GM08714 (cell line): ENCODE measurements at regions not wholly inside any gene's neighbourhood (a gene's known extent, or its start where the extent isn't known, plus 50 kb on each side); places are given as distances from the start of the nearest gene placed in this dataset.
A peak's percentile ranks its signal among the peaks of the same experiment; 100 is the strongest.
"Not testable (repeated sequence)": the region's sequence is repeated elsewhere in the genome, so short reads cannot be mapped to it uniquely, and the experiment has no call there.

Experiments
- H3K4me3 ChIP-seq: fragments of 200-500 bp; sonication (Bioruptor generic); 2 replicates; pipeline ENCODE4 v1.5.1; 2014; ENCODE audit warnings: mild to moderate bottlenecking, low read length, inconsistent platforms
- ZNF274 ChIP-seq: IDR thresholded peaks from 2 replicates; pipeline ENCODE4 v1.6.1; 2012; ENCODE audit warnings: mild to moderate bottlenecking, low read depth, low read length

DNA sequence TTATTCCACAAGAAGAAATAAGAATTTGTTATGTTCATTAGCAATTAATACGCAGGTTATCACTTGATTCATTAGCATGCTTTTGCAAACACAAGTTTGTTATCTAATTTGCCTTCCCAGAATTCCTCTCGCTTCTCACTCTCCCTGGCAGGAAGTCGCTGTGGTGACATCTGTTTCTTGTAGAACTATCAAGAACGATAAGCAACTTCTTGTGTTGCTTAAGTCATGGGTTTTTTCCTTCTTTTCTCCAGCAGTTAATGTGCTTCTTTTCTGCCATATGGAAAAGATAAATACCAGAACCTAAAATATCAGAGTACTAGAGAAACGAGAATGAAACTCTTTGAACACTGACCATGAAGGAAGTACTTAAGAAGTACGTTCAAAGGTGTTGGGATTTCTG is 99.8 kb upstream of the CHMP2B start:
- no peak for TF ChIP-seq ZNF274
- no peak overlapping the region for H3K4me3 ChIP-seq

GRCh38 chr3:87126321-87126720 is 100.8 kb upstream of the CHMP2B start:
- TF ChIP-seq ZNF274, result no peak
- H3K4me3 ChIP-seq, result no peak overlapping the region

- no peak for TF ChIP-seq ZNF274
- no peak overlapping the region for H3K4me3 ChIP-seq
Observed at GRCh38 chr3:87125116-87125515, 102.0 kb upstream of the CHMP2B start.

DNA sequence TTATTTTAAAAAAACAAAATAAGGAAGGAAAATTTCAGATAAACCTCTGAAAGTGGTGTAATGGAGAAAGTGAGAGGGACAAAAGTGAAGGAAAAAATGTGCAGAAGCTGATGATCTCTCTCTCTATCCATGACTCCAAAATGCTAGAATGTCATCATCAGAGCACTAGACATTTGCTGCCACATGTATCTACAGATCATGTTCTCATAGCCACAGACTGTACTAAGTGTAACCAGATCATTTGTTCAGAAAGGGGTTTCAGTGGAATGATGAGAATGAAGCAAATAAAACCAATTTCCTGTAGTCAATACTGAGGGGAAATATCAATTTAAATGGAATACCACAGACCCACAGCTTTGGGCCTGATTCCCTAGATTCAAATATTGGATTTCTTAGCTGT is 104.3 kb upstream of the CHMP2B start:
- H3K4me3 ChIP-seq, result no peak overlapping the region
- TF ChIP-seq ZNF274, result no peak

- no peak for TF ChIP-seq ZNF274
- no peak overlapping the region for H3K4me3 ChIP-seq
Observed at GRCh38 chr3:87121856-87122255, 105.3 kb upstream of the CHMP2B start.

GRCh38 chr3:87120881-87121280 is 106.2 kb upstream of the CHMP2B start:
- no peak overlapping the region for H3K4me3 ChIP-seq
- no peak for TF ChIP-seq ZNF274

DNA sequence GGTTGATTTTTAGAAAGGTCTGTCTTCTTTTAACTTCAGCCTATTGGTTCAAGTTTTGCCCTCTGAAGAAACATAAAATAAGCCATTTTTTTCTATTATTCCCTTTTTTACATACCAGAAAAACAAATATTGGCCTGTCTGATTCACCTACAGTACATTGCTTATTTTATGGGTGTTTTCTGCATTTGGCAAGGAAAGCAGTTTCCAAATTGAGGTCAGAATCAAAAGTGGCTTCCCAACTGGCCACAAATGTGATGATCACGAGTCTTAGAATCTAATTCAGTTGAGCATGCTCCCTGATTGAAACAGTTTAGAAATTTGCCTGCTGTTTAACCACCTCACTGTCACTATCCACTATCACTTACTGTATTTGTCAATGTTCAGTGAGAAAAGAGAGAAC is 106.9 kb upstream of the CHMP2B start:
- no peak for TF ChIP-seq ZNF274
- no peak overlapping the region for H3K4me3 ChIP-seq

DNA sequence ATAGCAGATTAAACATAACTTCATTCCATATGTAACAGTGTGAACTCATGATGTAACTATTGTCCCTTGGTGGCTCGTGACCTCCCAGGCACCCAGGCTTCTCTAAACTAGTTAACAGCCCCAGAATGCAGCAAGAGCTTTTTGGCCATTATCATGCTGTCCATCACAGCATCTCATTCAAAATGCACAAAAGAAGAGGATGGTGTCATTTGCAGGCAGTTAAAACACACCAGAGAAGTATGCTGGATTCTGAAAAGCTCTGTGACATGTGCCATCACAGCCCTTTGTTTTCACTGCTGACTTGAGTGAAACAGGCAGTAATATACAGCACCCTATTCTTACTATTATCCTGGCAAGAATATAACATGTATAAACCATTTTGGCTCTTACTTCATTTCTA is 117.6 kb upstream of the CHMP2B start:
- H3K4me3 ChIP-seq, result no peak overlapping the region
- no peak for TF ChIP-seq ZNF274

DNA sequence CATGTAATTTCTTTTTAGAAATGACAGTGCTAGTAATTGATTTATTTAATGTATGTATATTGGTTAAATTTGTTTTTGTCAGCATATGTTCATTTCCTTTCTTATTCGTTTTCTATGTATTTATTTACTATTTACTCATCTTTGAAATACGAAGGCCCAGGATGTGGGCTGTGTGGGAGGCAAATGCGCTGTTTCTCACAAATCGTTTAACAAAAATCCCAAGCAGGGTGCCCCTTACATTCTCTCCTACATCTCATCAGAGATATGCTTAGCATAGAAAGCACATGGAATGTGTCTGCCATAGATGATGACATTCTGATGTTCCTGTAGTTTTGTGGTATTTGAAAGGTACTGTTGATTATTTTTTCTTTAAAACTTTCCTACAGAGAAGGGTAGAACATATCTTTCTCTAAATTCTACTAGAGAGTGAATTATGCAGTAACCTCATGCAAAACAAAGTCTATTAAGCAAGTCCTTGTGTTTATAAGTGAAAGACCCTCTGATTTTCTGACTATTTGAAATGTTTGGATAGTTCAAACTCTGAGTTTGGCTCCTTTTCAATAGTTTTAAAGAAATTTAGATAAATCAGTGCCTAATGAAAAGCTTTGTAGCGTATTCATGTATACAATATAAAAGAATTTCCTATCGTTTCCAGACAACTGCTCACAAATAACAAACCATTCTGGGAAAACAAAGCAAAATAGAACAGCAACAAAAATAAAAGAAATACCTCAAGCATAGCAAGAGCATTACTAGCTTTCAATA is 111.1 kb upstream of the VGLL3 start:
- H3K4me3 ChIP-seq, result no peak overlapping the region
- TF ChIP-seq ZNF274, result no peak

DNA sequence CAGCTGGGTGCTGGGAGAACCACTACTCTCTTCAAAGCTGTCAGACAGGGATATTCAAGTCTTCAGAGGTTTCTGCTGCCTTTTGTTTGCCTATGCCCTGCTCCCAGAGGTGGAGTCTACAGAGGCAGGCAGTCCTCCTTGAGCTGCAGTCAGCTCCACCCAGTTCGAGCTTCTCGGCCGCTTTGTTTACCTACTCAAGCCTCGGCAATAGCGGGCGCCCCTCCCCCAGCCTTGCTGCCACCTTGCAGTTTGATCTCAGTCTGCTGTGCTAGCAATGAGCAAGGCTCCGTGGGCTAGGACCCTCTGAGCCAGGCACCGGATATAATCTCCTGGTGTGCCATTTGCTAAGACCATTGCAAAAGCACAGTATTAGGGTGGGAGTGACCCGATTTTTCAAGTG is 106.8 kb upstream of the VGLL3 start:
- not testable (repeated sequence) for H3K4me3 ChIP-seq

DNA sequence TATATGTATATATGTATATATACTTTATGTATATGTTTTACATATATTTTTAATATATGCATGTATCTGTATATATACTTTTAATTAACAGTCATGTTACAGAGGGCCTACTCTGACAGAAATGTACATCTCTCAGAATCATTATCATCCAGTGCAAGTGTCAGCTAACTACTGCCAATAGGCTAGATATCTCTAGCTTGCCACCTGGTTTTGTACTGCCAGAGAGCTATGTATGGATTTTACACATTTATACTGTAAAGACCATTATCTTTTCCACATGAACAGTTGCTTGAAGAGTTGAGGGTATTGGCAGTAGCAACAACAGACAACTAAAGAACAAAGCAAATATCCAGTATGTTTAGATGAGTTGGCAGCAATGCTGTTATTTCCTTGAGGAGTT is 99.7 kb upstream of the VGLL3 start:
- no peak for TF ChIP-seq ZNF274
- no peak overlapping the region for H3K4me3 ChIP-seq

DNA sequence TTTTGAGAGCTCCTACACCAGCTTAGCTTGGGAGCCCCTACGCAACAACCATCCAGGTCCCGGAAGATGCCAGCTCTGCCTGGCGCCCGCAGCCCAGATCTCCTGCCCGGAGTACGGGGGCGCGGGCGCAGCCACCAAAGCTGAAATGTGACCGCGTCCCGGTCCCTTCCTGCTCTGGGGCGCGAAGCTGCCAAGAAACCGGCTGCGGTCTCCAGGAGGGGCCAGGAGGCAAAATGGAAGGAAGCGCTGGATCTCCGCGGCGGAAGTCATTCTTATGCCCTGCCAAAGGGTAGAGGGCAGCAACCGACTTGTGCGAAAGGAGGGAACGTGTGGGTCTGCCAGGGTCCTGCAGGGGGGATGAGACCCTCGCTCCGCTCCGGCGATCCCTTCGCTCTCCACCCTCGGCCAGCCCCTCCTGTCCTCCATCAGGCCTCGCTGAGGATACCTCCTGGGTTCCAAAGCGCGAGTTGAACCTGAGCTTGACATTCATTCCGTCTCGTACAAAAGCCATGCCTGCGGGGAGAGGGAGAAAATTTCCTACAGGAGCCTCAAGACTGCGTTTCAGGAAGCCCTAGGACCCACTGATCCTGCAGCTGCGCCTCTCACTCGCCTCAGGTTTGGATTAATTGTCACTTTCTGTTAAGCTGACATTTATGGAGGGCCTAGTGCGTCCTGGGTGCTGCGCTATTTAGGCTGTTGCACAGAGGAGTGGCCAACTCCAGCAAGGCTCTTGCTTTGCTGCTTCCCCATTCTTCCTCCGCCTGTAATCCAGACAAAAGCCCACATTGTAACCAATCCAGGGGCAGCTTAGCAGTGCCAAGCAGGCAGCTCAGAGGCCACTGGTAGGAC is 98.3 kb upstream of the VGLL3 start:
- H3K4me3 ChIP-seq, result peak overlapping the region; percentile 44; the same call in 1 of the 2 replicates
- no peak for TF ChIP-seq ZNF274

- TF ChIP-seq ZNF274, result no peak
- peak overlapping the region; percentile 44; the same call in 1 of the 2 replicates for H3K4me3 ChIP-seq
Observed at GRCh38 chr3:87088430-87088992, 97.6 kb upstream of the VGLL3 start.

DNA sequence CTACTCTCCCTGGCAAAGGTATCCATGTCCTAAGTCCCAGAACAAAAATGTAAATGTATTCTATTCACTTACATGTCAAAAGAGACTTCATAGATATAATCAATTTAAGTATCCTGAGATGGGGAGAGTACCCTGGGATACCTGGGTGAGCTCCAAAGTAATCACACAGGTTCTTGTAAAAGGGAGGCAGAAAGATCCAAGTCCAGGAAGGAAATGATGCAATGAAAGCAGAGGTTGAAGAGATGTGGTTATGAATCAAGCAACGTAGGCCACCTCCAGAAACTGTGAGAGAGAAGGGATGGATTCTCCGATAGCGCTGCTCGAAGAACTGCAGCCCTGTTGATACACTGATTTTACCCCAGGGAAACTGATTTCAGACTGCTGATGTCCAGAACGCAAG is 93.9 kb upstream of the VGLL3 start:
- TF ChIP-seq ZNF274, result no peak
- no peak overlapping the region for H3K4me3 ChIP-seq

DNA sequence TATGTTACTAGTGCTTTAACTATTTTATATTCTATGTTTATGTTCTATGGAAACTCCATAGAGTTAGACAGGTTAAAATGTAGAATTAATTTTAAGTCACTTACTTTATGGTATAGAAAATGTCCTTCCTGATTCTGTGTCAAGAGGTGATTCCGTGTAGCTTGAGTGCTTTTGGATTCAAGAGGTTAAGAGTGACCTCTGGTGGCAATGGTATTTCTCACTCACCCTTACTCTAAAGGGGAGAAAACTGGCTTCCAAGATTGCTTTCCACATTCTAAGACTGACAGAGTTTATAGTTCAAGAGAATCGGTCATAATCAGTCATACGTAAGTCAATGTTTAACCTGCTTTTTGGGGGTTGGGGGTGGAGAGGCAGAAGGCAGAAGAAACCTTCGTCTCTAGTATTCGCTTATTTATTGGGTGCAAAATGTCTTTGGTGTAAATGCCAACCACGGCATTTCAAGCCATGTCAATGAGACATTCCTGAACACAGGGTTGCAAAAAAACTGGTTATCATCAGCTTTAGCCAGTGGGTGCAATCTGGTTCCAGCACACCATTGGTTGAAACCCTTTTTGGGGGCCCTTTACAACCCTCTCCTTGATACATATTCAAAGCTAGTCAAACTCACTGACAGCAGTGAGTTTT is 92.0 kb upstream of the VGLL3 start:
- no peak overlapping the region for H3K4me3 ChIP-seq
- TF ChIP-seq ZNF274, result no peak

DNA sequence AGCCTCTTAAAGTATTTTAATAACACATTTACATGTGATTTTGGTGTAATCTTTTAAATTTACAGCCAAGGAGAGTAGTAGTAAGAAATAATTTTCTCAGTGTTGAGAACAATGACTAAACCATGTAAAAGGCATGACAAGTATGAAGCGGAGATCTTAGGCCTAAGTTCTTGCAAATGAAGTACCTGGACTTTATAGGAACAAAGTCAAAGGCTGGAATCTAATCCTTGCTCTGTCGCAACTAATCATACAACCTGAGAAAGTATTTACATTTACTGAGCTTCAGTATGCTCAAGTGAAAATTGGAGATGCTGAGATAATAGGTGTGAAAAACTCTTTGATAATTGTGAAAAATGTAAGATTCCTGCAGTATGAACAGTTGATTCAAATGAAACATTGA is 86.4 kb upstream of the VGLL3 start:
- no peak for TF ChIP-seq ZNF274
- no peak overlapping the region for H3K4me3 ChIP-seq
